Prostate gland (tissue), 2 donors: ENCODE measurements at regions not wholly inside any gene's neighbourhood (a gene's known extent, or its start where the extent isn't known, plus 50 kb on each side); places are given as distances from the start of the nearest gene placed in this dataset.

Experiments
- DNase-seq: peaks from one replicate; pipeline ENCODE4 v3.0.0-alpha.2; 2019; ENCODE audit warnings: low spot score
- H3K27ac ChIP-seq, 2 donors: fragments of 200-600 bp; sonication (generic); 2 replicates each; pipeline ENCODE4 v1.5.1; 2017 to 2019
- H3K27me3 ChIP-seq: fragments of 200-600 bp; sonication (generic); replicated peaks from 2 replicates; pipeline ENCODE4 v1.5.1; 2019; ENCODE audit not compliant: insufficient read depth
- H3K36me3 ChIP-seq, 2 donors: fragments of 200-600 bp; sonication (generic); 1 replicate in 1 of 2; 2 replicates in 1 of 2; pipeline versions ENCODE4 v1.5.1 to v1.8.1; 2017 to 2019
- H3K4me1 ChIP-seq: fragments of 200-600 bp; sonication (generic); replicated peaks from 2 replicates; pipeline ENCODE4 v1.5.1; 2019
- H3K4me3 ChIP-seq, 2 donors: fragments of 200-600 bp; sonication (generic); 2 replicates each; pipeline ENCODE4 v1.5.1; 2017 to 2019
- H3K9me3 ChIP-seq: fragments of 200-600 bp; sonication (generic); 2 replicates; pipeline ENCODE4 v1.5.1; 2017
- POLR2A ChIP-seq: fragments of 450-650 bp; IDR thresholded peaks from one replicate; pipeline ENCODE4 v1.6.1; 2016; ENCODE audit warnings: antibody characterized with exemption, mild to moderate bottlenecking
- POLR2AphosphoS5 ChIP-seq: sonication (generic); formaldehyde crosslinking; IDR thresholded peaks from one replicate; pipeline ENCODE4 v1.6.1; 2017; ENCODE audit warnings: antibody characterized with exemption
- WGBS: methylation state at CpG from one replicate; pipeline ENCODE4 v1.1.5; 2018; 5-methylcytosine and 5-hydroxymethylcytosine counted together
- intact Hi-C: fragments of 100-400 bp; cut with DNase I; formaldehyde crosslinking; loops from one replicate; pipeline ENCODE4 v1.14.2; 2022
- TF ChIP-seq, protein P1 (sequence below), 4 experiments: fragments of 200-600 bp in 2 of 4; fragments of 450-650 bp in 2 of 4; sonication (generic) in 2 of 4; IDR thresholded peaks; 1 replicate in 3 of 4; 2 replicates in 1 of 4; pipeline ENCODE4 v1.5.1; 2016 to 2019; ENCODE audit warnings: antibody characterized with exemption in 4 of 4, mild to moderate bottlenecking in 2 of 4, moderate library complexity in 2 of 4

DNA sequence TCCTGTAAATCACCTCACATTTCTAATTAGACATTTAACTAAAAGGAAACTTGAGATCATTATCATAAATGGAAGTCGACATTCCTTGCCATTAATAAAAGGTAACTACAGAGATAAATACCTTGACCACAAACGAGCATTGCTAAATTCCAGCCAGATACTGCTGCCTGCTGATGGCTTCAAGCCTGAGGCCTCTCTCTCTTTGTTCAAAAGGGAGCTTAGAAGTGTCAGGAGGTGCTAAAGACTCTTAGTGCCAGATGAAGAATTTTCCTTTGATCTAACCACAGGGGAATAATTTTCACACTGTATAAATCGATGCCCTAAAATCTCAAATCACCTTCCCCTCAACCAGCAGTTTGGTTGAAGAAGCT, 248.2 kb upstream of the PMEPA1 start:
- H3K27me3 ChIP-seq, result no peaks in the 10 kb centered on the region
- whole genome bisulfite sequencing, result 50% methylated on average over 3 of the region's 3 CpGs
- H3K27ac ChIP-seq, result peak overlapping the region in 1 of 2 donors; percentile 68
- H3K36me3 ChIP-seq, result no peaks in the 10 kb centered on the region
- peaks cover 9% of the 10 kb centered on the region for H3K4me1 ChIP-seq
- TF ChIP-seq, protein P1, sequence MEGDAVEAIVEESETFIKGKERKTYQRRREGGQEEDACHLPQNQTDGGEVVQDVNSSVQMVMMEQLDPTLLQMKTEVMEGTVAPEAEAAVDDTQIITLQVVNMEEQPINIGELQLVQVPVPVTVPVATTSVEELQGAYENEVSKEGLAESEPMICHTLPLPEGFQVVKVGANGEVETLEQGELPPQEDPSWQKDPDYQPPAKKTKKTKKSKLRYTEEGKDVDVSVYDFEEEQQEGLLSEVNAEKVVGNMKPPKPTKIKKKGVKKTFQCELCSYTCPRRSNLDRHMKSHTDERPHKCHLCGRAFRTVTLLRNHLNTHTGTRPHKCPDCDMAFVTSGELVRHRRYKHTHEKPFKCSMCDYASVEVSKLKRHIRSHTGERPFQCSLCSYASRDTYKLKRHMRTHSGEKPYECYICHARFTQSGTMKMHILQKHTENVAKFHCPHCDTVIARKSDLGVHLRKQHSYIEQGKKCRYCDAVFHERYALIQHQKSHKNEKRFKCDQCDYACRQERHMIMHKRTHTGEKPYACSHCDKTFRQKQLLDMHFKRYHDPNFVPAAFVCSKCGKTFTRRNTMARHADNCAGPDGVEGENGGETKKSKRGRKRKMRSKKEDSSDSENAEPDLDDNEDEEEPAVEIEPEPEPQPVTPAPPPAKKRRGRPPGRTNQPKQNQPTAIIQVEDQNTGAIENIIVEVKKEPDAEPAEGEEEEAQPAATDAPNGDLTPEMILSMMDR (IDR thresholded peaks at IDR 0.05), result no peak
- TF ChIP-seq POLR2AphosphoS5, result no peak
- TF ChIP-seq POLR2A, result no peak
- H3K4me3 ChIP-seq, result no peak overlapping the region
- DNase-seq, result no peak
- H3K9me3 ChIP-seq, result no peaks in the 10 kb centered on the region
- intact Hi-C loops, result no loop called here

DNA sequence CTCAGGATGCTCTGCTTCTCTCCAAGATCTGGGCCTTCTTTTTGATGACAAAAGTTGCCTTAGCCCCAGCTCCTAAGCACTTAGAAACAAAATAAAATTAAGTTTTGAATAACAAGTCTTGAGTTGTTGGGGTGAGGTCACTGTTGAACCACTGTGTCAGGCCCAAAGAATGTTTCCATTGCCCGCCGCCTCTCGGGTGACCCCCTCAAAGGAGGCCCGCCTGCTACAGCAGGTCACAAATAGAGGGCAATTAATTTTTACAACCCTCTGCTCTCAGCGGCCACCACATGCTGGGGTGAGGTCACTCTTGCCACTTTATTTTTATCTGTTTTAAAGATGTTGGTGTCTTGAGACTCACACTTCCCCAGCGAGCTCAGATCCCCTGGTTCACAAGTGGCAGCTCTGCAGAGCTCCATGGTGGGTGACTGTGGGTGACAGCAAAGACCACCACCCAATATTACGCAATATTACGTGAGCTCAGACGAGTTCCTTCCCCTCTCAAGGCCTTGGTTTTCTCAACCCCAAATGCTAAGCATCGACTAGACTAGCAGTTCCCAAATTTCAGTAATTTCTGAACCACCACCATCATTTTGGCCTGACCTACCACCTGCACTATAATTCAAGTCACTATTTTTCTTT, 247.7 kb upstream of the PMEPA1 start:
- intact Hi-C loops, result no loop called here

DNA sequence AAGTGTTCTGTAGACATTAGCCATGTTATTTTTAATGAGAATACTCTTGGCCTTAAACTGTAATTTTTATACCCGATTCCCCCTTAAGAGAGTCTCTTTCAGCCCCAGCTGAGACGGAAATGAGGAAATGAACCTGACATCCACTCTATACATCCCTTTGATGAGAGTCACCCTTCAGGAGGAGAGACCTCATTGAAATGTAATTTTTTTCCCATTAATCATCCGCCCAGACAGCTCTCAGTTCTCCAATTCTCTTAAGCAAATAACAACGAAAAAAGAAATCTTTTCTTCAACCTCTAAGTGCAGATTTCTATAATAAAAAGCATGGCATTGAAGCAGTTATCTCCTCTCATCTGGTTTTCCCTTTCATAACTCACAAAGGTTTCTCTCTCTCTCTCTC, 243.8 kb upstream of the PMEPA1 start:
- Histone ChIP-seq H3K9me3 (no peaks in the 10 kb centered on the region), H3K4me1 (no peaks in the 10 kb centered on the region), H3K4me3 (no peak overlapping the region), H3K36me3 (no peaks in the 10 kb centered on the region), H3K27me3 (no peaks in the 10 kb centered on the region), H3K27ac (no peak overlapping the region)
- 56% methylated on average over 4 of the region's 4 CpGs for WGBS
- TF ChIP-seq POLR2A (no peak), POLR2AphosphoS5 (no peak)
- TF ChIP-seq, protein P1 (IDR thresholded peaks at IDR 0.05), result no peak
- intact Hi-C loops, result no loop called here
- no peak for DNase-seq

More for the DNA sequence above, 247.7 kb upstream of the PMEPA1 start:
- TF ChIP-seq POLR2A (no peak), POLR2AphosphoS5 (no peak)
- TF ChIP-seq, protein P1 (IDR thresholded peaks at IDR 0.05), result no peak
- WGBS, result 90% methylated on average over 10 of the region's 10 CpGs
- DNase-seq, result no peak
- H3K27ac ChIP-seq, result no peak overlapping the region
- H3K27me3 ChIP-seq, result no peaks in the 10 kb centered on the region
- H3K4me1 ChIP-seq, result peaks cover 9% of the 10 kb centered on the region
- no peak overlapping the region for H3K4me3 ChIP-seq
- no peaks in the 10 kb centered on the region for H3K9me3 ChIP-seq
- no peaks in the 10 kb centered on the region for H3K36me3 ChIP-seq

DNA sequence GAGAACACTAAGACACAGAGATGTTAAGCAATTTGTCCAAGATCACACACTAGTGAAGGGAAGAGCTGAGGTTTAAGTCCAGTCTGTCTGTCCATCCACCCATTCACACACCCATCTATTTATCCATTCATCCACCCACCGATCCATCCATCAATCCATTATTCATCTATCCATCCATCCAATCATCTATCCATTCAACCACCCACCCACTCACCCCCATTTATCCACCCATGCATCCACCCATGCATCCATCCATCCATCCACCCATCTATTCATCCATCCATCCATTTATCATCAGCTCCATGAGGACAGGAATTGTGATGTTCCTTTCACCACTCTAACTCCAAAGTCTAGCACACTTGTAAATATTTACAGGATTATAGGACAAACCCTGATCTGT, 242.3 kb upstream of the PMEPA1 start:
- 94% methylated on average over 1 of the region's 1 CpG for WGBS
- intact Hi-C loops, result no loop called here
- no peak overlapping the region for H3K4me3 ChIP-seq
- no peak overlapping the region for H3K27ac ChIP-seq
- DNase-seq, result no peak
- no peaks in the 10 kb centered on the region for H3K9me3 ChIP-seq
- no peaks in the 10 kb centered on the region for H3K27me3 ChIP-seq
- no peaks in the 10 kb centered on the region for H3K36me3 ChIP-seq
- H3K4me1 ChIP-seq, result no peaks in the 10 kb centered on the region
- TF ChIP-seq POLR2A (no peak), POLR2AphosphoS5 (no peak)
- TF ChIP-seq, protein P1 (IDR thresholded peaks at IDR 0.05), result no peak

DNA sequence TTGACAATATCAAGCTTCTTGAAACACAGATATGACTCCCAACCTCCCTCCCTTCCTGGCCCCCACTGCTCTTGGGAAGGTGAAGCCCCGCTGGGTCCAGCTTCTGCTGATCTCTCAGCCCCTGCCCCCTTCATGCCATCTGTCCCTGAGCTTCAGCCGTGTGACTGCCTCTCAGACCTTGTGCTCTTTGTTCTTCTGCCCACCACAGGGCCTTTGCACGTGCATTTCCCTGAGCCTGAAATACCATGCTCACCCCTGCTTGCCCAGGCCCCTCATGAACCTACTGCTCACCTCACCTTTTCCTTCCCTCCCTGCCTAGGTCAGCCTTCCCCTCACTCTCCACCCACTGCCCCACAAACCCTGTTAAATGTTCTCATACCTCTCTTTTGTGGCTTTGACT, 241.7 kb upstream of the PMEPA1 start:
- intact Hi-C loops, result no loop called here
- WGBS, result 96% methylated on average over 3 of the region's 3 CpGs
- Histone ChIP-seq H3K36me3 (no peaks in the 10 kb centered on the region), H3K27me3 (no peaks in the 10 kb centered on the region), H3K4me3 (no peak overlapping the region), H3K27ac (no peak overlapping the region), H3K4me1 (no peaks in the 10 kb centered on the region), H3K9me3 (no peaks in the 10 kb centered on the region)
- TF ChIP-seq POLR2A (no peak), POLR2AphosphoS5 (no peak)
- TF ChIP-seq, protein P1 (IDR thresholded peaks at IDR 0.05), result no peak
- no peak for DNase-seq
